HG03439 (cell line): ENCODE measurements at regions not wholly inside any gene's neighbourhood (a gene's known extent, or its start where the extent isn't known, plus 50 kb on each side); places are given as distances from the start of the nearest gene placed in this dataset.

Source experiments
- ATAC-seq: cut with Tn5 transposase; IDR thresholded peaks from one replicate; pipeline ENCODE4 v1.9.1; 2021; ENCODE audit warnings: mild to moderate bottlenecking, moderate library complexity; ENCODE audit not compliant: unreplicated experiment

DNA sequence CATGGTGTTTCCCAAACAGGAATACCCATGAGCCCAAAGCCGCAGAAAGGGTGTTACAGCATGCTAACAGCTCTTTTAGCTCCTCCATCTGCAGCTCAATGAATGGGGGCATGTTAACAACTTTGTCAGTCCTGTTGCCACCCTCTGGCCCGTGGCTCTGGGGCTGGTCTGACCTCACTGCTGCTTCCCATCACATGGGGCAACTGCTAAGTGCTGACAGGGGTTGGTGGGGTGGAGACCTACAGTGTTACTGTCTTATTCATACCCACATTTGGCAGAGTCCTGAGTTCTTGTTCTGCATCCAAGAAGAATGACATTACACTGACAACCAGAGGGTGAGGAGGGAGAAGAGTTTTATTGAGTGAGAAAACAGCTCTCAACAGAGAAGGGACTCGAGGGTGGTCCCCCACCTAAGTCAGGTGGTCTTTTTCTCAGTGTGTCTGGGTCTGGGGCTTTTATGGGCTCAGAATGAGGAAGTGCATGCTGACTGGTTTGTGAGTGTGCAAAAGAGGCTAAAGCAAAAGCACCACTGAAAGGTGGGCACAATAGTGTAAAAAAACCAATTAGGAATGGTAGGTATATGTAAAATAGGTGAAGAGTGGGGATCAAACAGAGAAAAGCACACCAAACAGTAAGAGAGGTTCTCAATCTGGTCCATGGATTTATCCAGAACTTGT is 1952.0 kb upstream of the PCDH20 start:
- no peak for ATAC-seq

DNA sequence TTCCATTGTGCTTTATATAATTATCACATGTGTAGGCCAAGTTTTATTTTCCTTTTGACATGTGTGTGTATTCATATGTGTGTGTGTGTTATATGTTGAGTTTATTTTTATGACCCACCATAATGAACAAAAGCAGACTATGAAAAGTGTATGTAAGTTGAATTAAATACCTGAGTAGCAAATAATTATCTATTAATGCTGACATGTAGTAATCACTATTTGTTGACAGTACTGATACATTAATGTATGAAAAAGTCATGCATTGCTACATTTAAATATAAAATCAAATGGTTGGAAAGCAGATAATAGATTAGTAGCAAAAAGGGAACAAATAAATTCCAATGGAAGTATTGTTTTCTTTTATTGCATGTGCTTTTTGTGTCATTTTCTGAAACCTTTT is 1948.5 kb upstream of the PCDH20 start:
- ATAC-seq: no peak

DNA sequence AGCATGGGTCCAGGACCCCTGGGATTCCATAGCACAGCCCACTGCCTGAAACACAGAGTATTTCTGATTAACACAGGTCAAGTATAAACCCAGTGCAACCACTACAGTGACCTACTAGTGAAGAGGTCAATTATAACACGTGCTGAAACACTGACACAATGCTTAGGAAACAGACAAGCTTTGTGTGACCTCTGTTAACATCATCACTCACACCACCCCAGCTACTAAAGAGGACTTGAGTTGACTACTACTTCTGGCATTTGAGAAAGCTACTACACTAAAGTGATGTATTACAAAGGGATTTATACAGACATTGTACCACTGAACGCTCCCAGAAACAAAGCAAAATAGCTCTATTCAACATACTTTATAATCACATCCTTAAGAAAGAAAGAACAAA is 1935.9 kb upstream of the PCDH20 start:
- ATAC-seq: no peak

DNA sequence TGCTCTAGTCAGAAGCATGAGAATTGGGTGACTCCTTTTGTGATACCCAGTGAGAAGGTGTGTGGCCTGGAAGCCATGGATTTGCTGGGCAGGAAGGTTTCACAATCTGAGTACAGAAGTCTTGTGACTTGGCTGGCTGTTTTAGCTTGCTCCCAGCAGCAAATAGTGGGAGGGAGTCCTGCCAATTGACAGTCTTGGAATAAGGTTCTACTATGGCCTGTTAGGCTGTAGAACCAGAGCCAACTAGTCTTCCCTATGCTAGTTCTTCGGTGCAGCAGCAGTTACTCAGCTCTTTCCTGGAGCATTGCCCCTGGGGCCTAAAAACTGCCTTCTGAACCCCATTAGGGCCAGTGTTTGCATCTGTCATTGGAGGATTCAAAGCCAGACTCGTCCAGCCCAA is 1935.4 kb upstream of the PCDH20 start:
- no peak for ATAC-seq

DNA sequence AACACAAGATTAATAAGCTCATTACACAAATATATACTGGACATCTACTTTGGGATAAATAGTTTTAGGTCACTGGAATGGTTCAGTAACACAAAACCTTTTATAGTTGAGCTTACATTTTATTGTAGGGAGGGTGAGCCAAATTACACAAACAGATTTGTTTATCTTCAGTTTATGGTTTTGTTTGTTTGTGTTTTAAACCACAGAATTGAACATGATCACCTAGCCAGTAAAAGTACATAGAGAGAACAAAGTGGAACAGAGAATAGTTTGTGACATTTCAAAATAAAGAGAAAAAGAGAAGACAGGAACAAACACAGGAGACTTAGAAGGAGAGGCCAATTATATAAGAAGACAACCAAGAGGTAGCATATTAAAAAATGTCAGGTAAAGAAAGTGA is 1930.2 kb upstream of the PCDH20 start:
- ATAC-seq: no peak

DNA sequence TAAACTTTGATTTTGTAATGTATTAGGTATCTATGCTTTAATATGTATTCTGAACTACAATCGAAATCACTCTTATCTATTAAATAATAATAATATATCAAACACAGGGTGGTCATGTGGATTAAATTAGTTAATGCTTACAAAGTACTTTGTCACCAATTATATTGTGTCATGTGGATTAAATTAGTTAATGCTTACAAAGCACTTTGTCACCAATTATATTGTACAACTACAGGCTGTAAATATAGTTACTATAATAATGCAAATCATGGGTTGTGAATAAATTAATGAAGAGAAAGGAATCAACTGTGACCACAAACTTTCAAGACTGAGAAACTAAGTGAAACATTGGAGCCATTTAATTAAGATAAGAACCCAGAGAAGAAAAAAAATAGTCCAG is 1929.1 kb upstream of the PCDH20 start:
- no peak for ATAC-seq

DNA sequence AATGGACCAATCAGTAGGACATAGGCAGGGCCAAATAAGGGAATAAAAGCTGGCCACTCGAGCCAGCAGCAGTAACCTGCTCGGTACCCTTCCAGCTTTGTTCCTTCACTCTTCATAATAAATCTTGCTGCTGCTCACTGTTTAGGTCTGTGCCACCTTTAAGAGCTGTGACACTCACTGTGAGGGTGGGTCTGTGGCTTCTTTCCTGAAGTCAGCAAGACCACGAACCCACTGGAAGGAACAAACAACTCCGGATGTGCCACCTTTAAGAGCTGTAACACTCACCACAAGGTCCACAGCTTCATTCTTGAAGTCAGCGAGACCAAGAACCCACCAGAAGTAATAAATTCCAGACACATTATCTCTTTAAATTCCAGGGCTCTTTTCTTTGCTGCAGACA is 1922.3 kb upstream of the PCDH20 start:
- no peak for ATAC-seq

DNA sequence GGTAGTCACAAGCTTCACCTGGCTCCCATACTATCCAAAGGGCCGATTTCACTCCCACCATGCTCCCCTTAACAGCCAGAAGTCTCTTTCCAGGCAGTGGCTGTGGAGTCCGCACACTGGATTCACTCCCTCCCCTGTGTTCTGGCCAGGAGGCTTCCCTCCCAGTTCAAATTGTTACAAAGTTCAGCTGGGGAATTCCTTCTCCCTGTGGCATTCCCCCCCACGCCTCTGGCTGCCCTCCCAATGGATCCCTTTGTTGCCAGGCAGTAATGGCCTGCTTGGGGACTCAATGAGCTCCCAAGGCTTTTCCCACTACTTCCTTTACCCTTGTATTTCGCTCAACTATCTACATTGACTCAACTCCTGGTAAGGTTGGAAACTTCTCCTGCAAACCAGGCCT is 1921.4 kb upstream of the PCDH20 start:
- no peak for ATAC-seq

DNA sequence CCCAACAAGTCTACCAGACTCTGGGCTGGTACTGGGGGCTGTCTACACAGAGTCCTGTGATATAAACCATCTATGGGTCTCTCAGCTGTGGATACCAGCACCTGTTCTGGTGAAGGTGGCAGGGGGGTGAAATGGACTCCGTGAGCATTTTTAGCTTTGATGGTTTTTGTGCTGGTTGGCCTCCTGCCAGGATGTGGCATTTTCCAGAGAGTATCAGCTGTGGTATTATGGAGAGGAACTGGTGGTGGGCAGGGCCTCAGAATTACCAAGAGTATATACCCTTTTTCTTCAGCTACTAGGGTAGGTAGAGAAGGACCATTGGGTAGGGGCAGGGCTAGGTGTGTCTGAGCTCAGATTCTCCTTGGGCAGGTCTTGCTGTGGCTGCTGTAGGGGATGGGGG is 1920.9 kb upstream of the PCDH20 start:
- no peak for ATAC-seq

DNA sequence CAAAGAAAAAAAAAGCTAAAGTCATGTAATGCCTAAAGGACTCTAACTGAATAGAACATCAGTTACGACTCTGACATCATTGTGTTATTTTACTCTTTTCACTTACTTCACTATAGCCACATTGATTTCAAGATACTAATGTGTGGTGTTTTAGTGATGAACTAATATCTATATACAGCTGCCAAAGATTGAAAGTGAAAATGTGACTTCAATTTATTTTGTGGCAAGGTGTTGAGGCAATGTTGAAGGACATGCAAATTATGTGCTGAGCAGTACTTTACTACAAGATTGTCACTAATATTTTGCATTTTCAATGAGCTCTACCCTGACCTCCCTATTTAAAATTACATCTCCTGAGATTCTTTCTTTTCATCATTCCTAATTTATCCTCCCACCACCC is 1911.9 kb upstream of the PCDH20 start:
- ATAC-seq: no peak

DNA sequence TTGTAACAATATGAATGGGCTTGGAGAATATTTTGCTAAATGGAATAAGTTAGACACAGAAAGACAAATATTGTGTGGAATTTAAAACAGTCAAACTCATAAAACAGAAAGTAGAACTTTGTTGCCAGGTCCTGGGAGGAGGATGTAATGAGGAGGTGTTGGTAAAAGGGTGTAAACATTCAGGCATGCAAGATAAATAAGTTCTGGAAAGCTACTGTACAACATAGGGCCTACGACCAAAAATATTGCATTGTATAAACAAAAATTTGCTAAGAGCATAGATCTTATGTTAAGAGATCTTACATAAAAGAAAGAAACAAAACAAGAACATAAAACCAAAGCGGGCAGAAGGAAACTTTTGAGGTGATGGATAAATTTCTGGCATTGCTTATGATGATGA is 1907.8 kb upstream of the PCDH20 start:
- ATAC-seq: no peak

DNA sequence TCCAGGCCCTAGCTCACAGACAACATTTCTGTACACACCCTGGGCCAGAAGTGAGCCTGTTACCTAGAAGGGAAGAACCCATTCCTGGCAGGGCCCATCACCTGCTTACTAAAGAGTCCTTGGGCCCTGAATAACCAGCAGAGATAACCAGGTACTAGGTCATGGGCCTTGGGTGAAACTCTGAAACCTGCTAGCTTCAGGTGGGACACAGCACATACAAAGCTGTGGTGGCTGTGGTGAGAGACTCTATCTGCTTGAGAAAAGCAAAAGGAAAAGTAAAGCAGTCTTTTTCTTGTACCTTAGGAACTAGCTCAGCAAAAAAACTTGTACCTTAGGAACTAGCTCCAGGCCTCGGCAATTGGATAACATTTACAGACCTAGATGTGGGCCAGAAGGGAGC is 1895.9 kb upstream of the PCDH20 start:
- no peak for ATAC-seq

DNA sequence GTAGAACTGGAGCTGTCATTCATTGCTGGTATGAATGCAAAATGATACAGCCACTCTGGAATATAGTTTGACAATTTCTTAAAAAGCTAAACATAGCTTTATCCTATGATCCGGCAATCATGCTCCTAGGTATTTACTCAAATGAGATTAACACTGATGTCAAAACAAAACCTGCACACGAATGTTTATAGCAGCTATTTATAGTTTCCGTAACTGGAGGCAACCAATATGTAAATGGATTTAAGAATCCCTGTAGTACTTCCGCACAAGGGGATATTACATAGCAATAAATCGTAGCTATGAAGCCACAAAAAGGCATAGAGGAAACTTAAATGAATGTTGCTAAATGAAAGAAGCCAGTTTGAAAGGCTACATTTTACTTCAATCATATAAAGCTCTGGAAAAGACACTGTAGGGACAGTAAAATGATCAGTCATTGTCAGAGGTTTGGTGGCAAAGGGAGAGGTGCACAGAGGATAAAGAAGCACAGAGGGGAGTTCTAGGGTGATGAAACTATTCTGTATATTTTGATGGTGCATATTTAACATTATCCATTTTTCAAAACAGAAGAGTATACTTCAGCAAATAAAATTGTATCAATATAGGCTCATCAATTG is 1893.0 kb upstream of the PCDH20 start:
- no peak for ATAC-seq

DNA sequence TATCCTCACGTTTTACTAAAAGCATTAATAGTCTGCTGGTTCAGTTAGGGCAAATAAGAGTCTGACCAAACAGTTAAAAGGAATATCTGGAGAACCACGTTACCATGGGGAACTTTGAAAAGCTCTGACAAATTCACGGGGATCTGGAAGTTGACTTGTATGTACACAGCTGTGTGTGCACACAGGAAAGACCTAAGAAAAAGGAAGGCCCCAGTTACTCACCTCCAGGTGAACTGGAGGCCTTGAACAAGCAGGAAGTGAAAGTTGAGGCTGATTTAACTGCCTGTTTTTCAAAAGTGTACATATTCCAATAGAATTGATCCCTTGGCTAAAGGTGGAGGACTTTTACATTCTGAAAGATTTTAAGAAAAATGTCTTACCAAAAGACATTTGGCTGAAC is 1891.6 kb upstream of the PCDH20 start:
- no peak for ATAC-seq

DNA sequence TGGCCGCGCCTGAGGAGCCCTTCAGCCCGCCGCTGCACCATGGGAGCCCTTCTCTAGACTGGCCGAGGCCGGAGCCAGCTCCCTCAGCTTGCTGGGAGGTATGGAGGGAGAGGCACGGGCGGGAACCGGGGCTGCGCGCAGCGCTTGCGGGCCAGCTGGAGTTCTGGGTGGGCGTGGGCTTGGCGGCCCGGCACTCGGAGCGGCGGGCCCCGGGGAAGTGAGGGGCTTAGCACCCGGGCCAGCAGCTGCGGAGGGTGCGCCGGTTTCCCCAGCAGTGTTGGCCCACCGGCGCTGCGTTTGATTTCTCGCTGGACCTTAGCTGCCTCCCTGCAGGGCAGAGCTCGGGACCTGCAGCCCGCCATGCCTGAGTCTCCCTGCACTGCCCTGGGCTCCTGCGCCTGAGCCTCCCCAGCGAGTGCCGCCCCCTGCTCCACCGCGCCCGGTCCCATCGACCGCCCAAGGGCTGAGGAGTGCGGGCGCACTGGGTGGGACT is 1890.0 kb upstream of the PCDH20 start:
- ATAC-seq: no peak

DNA sequence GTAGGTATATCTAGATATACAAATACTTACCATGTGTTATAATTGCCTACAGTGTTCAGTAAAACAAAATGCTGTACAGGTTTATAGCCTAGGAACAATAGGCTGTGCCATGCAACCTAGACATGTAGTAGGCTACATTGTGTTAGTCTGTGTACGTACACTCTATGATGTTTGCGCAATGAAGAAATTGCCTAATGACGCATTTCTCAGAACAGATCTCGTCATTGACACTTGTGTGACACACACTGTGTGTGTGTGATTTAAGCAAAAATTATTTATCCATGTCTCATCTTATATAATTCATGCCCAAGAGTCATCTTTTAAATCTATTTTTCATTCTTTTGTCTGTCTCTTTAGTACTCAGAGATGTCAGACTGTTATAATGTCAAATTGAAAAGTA is 1888.8 kb upstream of the PCDH20 start:
- ATAC-seq: no peak

DNA sequence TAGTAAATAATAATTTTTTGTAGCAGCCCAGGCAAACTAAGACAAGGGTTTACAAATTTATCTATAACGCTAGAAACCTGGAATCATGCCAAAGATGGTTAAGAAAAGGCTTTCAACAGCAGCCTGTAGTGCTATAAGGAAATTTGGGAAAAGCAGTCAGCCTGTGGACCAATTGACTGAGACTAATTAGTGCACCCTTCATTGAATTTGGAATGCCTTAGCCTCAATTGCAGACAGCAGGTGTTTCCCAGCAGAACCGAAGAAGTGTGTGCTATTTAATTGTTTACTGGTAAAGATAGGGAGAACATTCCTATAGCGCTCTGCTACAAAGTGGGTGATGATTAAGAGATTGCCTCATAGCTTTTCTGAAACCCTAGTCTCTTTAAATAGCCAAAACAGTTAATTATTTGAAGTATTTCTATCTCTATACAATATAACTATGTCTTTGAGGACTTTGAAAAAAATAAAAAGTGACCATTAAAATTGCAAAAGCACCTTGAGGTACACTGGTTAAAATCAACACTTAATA is 1884.3 kb upstream of the PCDH20 start:
- ATAC-seq: no peak

DNA sequence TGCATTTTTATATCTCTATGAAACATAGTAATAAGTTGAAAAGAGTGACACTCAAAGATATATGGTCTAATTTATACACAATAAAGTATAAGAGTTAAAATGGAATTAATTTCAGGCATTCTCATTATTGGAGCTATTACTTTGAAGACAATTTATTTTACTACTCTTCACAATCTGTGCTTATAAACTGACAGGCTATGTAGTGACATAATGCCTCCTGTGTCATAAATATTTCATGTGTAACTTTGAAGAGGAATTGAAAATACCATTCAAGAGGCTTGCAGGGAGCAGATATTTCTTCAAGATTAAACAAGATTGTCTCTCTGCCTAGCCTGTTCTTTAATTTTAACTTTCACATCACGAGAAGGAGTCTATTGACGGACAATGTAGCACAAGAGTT is 1881.5 kb upstream of the PCDH20 start:
- ATAC-seq: no peak

DNA sequence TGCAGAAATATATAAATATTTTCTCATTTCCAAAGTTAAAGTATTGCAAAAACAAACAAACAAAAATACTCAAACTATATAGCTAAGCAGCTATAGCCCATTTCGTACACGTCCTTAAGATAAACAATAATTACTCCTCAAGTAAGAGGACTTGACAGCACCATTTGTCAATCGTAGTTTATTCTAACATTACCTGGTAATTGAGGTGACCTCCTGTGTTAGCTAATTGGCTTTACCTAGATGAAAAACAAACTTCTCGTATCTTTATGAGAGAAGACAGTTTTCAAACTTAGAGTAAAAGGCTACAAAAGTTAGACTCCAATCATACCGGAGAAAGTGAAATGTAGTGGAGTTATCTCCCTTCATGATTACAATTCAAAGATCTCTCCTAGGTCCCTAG is 1876.1 kb upstream of the PCDH20 start:
- ATAC-seq: no peak

DNA sequence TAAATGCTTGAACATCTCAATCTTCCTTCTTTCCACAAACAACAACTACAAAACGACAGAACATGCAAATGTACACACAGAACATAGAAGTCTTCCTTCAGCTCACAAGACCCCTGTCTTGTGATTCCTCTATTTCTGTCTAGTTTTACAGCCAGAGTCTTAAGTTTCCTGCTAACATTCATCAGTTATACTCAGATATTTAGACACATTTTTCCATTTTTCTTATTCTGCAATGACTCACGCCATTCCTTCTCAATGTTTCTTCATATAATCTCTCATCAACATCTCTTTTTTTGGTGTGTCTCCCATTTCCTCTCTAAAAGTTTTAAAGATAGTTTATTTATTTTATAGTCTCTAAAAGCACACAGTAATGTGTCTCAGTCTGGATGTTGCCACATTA is 1872.9 kb upstream of the PCDH20 start:
- no peak for ATAC-seq

DNA sequence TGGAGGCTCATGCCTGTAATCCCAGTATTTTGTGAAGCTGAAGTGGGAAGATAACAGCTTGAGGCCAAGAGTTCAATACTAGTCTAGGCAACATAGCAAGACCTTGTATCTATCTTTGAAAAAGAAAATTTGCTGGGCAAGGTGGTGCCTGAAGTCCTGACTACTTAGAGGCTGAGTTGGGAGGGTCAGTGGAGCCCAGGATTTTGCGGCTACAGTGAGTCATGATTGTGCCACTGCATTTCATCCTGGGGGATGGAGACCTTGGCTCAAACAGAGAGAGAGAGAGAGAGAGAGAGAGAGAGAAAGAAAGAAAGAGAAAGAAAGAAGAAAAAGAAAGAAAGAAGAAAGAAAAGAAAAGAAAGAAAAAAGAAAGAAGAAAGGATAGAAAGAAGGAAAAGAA is 1872.3 kb upstream of the PCDH20 start:
- ATAC-seq: no peak

DNA sequence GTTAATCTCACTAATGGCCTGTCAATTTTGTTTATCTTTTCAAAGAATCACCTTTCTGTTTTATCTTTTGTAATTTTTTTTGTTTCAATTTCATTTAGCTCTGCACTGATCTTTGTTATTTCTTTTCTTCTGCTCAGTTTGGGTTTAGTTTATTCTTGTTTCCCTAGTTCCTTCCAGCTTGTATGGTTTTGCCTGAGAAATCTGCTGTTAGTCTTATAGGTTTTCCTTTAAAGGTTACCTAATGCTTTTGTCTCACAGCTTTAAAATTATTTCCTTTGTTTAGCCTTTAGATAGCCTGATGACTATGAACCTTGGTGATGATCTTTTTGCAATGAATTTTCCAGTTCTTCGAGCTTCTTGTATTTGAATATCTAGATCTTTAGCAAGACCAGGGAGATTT is 1869.8 kb upstream of the PCDH20 start:
- no peak for ATAC-seq

DNA sequence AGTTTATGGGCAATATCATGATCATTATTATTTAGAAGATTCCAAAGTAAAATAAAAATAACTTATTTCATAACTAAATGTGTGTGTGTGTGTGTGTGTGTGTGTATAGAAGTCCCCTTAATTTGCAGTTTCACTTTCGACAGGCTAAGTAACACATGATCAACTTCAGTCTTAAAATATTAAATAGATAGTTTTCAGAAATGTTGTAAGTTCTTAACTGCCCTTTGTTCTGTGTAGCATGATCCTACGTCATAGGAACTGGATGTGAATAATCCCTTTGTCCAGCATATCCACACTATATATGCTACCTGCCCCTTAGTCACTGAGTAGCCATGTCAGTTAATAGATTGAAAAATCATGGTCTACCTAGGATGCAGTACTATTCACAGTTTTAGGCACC is 1863.5 kb upstream of the PCDH20 start:
- no peak for ATAC-seq
